Spleen (tissue), 11 donors: ENCODE measurements at regions not wholly inside any gene's neighbourhood (a gene's known extent, or its start where the extent isn't known, plus 50 kb on each side); places are given as distances from the start of the nearest gene placed in this dataset.

Experiments used
- DNase-seq: peaks from one replicate; pipeline ENCODE4 v3.0.0-alpha.2; 2020
- H3K27ac ChIP-seq, 8 donors: fragments of 200-600 bp; sonication (generic) in 7 of 8; 1 replicate in 4 of 8; 2 replicates in 4 of 8; pipeline versions ENCODE4 v1.5.0 to v1.8.0; 2016 to 2021; ENCODE audit warnings: inconsistent platforms in 4 of 8, mild to moderate bottlenecking in 4 of 8, moderate library complexity in 1 of 8
- H3K27me3 ChIP-seq, 7 donors: fragments of 200-600 bp; sonication (generic) in 6 of 7; replicated peaks in 1 of 7; 1 replicate in 4 of 7; 2 replicates in 3 of 7; pipeline versions ENCODE4 v1.5.0 to v1.8.0; 2016 to 2021; ENCODE audit warnings: inconsistent platforms in 3 of 7, mild to moderate bottlenecking in 1 of 7
- H3K36me3 ChIP-seq, 6 donors: fragments of 200-600 bp; sonication (generic) in 5 of 6; 1 replicate in 4 of 6; 2 replicates in 2 of 6; pipeline versions ENCODE4 v1.5.0 to v1.8.0; 2016 to 2021; ENCODE audit warnings: inconsistent platforms in 2 of 6
- H3K4me1 ChIP-seq, 6 donors: fragments of 200-600 bp; sonication (generic) in 5 of 6; 1 replicate in 3 of 6; 2 replicates in 3 of 6; pipeline versions ENCODE4 v1.5.0 to v1.8.0; 2016 to 2021; ENCODE audit warnings: inconsistent platforms in 3 of 6
- H3K4me3 ChIP-seq, 8 donors: fragments of 200-600 bp; sonication (generic) in 7 of 8; 1 replicate in 4 of 8; 2 replicates in 4 of 8; pipeline versions ENCODE4 v1.5.0 to v1.8.0; 2016 to 2021; ENCODE audit warnings: inconsistent platforms in 4 of 8, mild to moderate bottlenecking in 4 of 8, moderate library complexity in 2 of 8
- H3K9me3 ChIP-seq, 8 donors: fragments of 200-600 bp; sonication (generic) in 7 of 8; 1 replicate in 4 of 8; 2 replicates in 4 of 8; pipeline versions ENCODE4 v1.5.0 to v1.8.0; 2016 to 2021; ENCODE audit warnings: inconsistent platforms in 4 of 8
- POLR2A ChIP-seq, 3 donors: fragments of 450-650 bp; IDR thresholded peaks; one replicate each; pipeline ENCODE4 v1.5.1; 2017; ENCODE audit warnings: antibody characterized with exemption in 3 of 3, mild to moderate bottlenecking in 1 of 3
- POLR2AphosphoS5 ChIP-seq, 3 donors: sonication (generic); formaldehyde crosslinking; IDR thresholded peaks; one replicate each; pipeline ENCODE4 v1.5.1; 2017; ENCODE audit warnings: antibody characterized with exemption in 3 of 3
- WGBS, 5 donors: extraction: QIAGEN DNeasy Blood & Tissue Kit in 3 of 5; methylation state at CpG; one replicate each; pipeline versions ENCODE4 v1.1.5 to v1.1.7; 2013 to 2018; 5-methylcytosine and 5-hydroxymethylcytosine counted together
- intact Hi-C: fragments of 100-400 bp; cut with DNase I; formaldehyde crosslinking; loops from one replicate; pipeline ENCODE4 v1.15.0; 2023; ENCODE audit warnings: low total_unique reads
- TF ChIP-seq, protein P1 (sequence below), 11 experiments: fragments of 200-600 bp in 7 of 11; fragments of 450-650 bp in 4 of 11; sonication (generic) in 4 of 11; IDR thresholded peaks in 8 of 11; conservative IDR thresholded peaks in 3 of 11; 1 replicate in 7 of 11; 2 replicates in 4 of 11; pipeline versions ENCODE4 v1.4.0 to v1.8.0; 2016 to 2021; ENCODE audit warnings: antibody characterized with exemption in 11 of 11, inconsistent platforms in 4 of 11, mild to moderate bottlenecking in 1 of 11
- donor health status: healthy with polysubstance abuse.
- donor health status: DM: no; HTN: no; CAD: no; lungs with moderate emphysema.
- donor health status: DM: no; HTN: no; CAD: no.
- donor health status: Bipolar disorder and iron deficiency.
- donor health status: healthy.
- donor health status: DM: no; HTN: no; CAD: no.
- donor health status: DM: yes; HTN: yes; CAD: no.

DNA sequence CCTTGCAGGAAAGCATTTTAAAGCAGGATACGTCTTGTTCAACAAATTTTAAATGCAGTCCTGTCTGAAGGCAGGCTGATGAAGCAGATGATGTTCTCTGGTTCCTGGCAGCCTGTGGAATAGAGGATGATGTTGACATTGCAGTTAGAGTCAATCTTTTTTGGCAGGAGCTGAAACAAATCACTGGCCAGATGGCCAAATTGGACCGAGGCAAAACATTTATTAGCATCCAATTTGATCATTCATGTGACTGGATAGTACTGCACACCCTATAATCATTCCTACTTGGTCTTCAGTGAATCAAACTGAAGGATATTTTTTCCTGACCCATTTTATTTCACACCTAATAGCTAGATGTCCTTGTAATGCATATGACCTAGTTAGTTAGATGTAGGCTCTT lies 172.2 kb upstream of the SLC10A2 start:
- Histone ChIP-seq H3K4me1 (no peaks in the 10 kb centered on the region), H3K27ac (no peak overlapping the region), H3K36me3 (no peaks in the 10 kb centered on the region), H3K9me3 (peaks cover 0 to 11% (median 5%) of the 10 kb centered on the region in 8 donors), H3K27me3 (no peaks in the 10 kb centered on the region), H3K4me3 (no peak overlapping the region)
- WGBS, 5 donors, result 82 to 84% (median 83%) methylated on average over 2 of the region's 2 CpGs
- TF ChIP-seq POLR2A (IDR thresholded peaks at IDR 0.05) (no peak), POLR2AphosphoS5 (IDR thresholded peaks at IDR 0.05) (no peak)
- TF ChIP-seq, protein P1, sequence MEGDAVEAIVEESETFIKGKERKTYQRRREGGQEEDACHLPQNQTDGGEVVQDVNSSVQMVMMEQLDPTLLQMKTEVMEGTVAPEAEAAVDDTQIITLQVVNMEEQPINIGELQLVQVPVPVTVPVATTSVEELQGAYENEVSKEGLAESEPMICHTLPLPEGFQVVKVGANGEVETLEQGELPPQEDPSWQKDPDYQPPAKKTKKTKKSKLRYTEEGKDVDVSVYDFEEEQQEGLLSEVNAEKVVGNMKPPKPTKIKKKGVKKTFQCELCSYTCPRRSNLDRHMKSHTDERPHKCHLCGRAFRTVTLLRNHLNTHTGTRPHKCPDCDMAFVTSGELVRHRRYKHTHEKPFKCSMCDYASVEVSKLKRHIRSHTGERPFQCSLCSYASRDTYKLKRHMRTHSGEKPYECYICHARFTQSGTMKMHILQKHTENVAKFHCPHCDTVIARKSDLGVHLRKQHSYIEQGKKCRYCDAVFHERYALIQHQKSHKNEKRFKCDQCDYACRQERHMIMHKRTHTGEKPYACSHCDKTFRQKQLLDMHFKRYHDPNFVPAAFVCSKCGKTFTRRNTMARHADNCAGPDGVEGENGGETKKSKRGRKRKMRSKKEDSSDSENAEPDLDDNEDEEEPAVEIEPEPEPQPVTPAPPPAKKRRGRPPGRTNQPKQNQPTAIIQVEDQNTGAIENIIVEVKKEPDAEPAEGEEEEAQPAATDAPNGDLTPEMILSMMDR (IDR thresholded peaks at IDR 0.05 in 8 of 11, conservative IDR thresholded peaks at IDR 0.05 in 3 of 11), result no peak
- intact Hi-C loops, result no loop called here
- DNase-seq, result no peak

DNA sequence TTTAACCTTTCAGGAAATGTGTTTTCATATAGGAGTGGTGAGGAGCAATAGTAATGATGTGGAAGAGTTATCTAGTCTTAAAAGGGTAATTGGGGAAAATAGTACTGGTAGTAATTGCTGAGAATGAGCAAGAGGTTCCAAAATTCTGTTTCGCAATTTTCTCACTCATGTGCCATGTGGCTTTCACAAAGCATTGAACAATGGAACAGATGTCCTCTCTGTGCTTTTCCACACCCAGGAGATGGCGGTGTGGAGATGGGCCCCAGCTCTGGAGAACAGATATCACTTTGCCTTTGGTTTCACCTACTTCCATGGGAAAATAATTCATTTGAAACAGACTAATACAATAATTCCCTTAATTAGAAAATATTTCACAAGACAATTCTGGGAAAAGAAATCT lies 170.0 kb upstream of the SLC10A2 start:
- no peaks in the 10 kb centered on the region for H3K27me3 ChIP-seq
- no peaks in the 10 kb centered on the region for H3K36me3 ChIP-seq
- DNase-seq, result no peak
- H3K4me3 ChIP-seq, result no peak overlapping the region
- intact Hi-C loops, result no loop called here
- TF ChIP-seq POLR2AphosphoS5 (IDR thresholded peaks at IDR 0.05), result no peak
- peaks cover 0 to 24% (median 10%) of the 10 kb centered on the region in 8 donors for H3K9me3 ChIP-seq
- H3K4me1 ChIP-seq, result no peaks in the 10 kb centered on the region
- H3K27ac ChIP-seq, result no peak overlapping the region
- 86 to 92% (median 86%) methylated on average over 2 of the region's 2 CpGs for WGBS, 5 donors

DNA sequence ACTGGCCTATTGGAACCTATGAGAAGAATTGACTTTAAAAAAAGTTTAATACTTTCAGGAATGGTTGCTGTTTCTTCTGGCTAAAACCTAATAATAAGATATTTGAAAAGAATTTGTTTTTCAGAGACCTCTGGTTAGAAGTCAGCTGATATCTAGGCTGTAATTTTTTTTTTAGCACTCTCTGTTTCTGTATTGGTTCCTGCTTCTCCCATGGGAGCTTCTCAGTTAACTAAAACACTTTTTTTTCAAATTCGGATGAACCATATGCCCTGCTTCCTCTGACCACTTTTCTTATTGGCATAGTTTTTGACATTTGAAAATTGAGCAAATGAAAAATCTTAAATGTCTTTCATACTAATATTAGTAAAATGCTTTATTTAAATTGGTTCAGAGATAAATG lies 163.5 kb upstream of the SLC10A2 start:
- Histone ChIP-seq H3K4me3 (no peak overlapping the region), H3K36me3 (no peaks in the 10 kb centered on the region), H3K27me3 (no peaks in the 10 kb centered on the region), H3K4me1 (no peaks in the 10 kb centered on the region), H3K9me3 (peaks cover 0 to 39% (median 12%) of the 10 kb centered on the region in 8 donors), H3K27ac (no peak overlapping the region)
- no peak for TF ChIP-seq POLR2A (IDR thresholded peaks at IDR 0.05)
- no peak for TF ChIP-seq POLR2AphosphoS5 (IDR thresholded peaks at IDR 0.05)
- TF ChIP-seq, protein P1 (IDR thresholded peaks at IDR 0.05 in 8 of 11, conservative IDR thresholded peaks at IDR 0.05 in 3 of 11), result no peak
- intact Hi-C loops, result no loop called here
- 54 to 75% (median 60%) methylated on average over 1 of the region's 1 CpG for WGBS, 5 donors
- DNase-seq, result no peak

DNA sequence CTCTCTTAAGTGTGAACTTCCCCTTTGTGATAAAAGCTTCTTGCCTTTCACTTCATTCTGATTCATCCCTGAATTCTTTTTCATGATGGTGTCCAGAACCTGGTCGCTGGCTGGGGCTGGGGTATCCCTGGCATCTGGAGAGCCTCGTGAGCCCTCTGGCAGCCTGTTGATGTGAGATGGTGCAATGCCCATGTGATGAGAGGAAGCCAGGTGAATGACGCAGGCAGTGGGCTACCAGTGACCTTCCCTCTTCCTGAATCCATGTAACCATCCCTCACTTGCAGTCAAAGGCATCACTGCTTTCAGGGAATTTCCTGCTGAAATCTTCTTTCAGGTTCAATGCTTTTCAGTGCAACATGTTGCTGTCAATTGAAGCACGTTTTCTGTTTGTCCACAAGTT lies 158.6 kb upstream of the SLC10A2 start:
- intact Hi-C loops, result no loop called here
- no peak overlapping the region for H3K27ac ChIP-seq
- H3K4me1 ChIP-seq, result no peaks in the 10 kb centered on the region
- 63 to 76% (median 72%) methylated on average over 4 of the region's 4 CpGs for WGBS, 5 donors
- no peak for DNase-seq
- TF ChIP-seq POLR2AphosphoS5 (IDR thresholded peaks at IDR 0.05) (no peak), POLR2A (IDR thresholded peaks at IDR 0.05) (no peak)
- TF ChIP-seq, protein P1 (IDR thresholded peaks at IDR 0.05 in 8 of 11, conservative IDR thresholded peaks at IDR 0.05 in 3 of 11), result no peak
- no peak overlapping the region for H3K4me3 ChIP-seq
- H3K9me3 ChIP-seq, result peaks cover 0 to 7% (median 1%) of the 10 kb centered on the region in 8 donors
- H3K36me3 ChIP-seq, result no peaks in the 10 kb centered on the region
- no peaks in the 10 kb centered on the region for H3K27me3 ChIP-seq

DNA sequence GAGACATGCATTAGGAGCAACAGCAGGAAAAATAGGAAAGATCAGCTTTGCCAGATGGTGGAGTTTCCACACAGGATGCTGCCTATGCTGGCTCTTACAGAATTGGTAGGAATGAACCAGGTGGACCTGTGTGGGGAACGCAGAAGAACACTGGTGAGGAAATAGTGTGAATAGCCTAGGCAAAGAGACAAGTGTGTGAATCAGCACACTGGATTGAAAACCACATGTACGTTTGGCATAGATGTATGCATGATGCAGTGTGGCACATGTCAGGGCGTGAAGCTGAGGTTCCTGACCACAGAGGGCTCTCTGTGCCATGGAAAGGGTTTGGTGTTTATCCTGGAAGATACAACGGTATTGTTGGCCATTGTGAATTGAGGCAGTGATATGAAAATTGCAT lies 156.5 kb upstream of the SLC10A2 start:
- TF ChIP-seq POLR2A (IDR thresholded peaks at IDR 0.05) (no peak), POLR2AphosphoS5 (IDR thresholded peaks at IDR 0.05) (no peak)
- TF ChIP-seq, protein P1 (IDR thresholded peaks at IDR 0.05 in 8 of 11, conservative IDR thresholded peaks at IDR 0.05 in 3 of 11), result no peak
- no peaks in the 10 kb centered on the region for H3K36me3 ChIP-seq
- 76 to 86% (median 80%) methylated on average over 4 of the region's 4 CpGs for WGBS, 5 donors

More for the DNA sequence above, 156.5 kb upstream of the SLC10A2 start:
- H3K4me3 ChIP-seq, result no peak overlapping the region
- H3K4me1 ChIP-seq, result no peaks in the 10 kb centered on the region
- H3K27me3 ChIP-seq, result no peaks in the 10 kb centered on the region
- no peaks in the 10 kb centered on the region for H3K9me3 ChIP-seq
- intact Hi-C loops, result no loop called here
- H3K27ac ChIP-seq, result no peak overlapping the region
- DNase-seq, result no peak
